HG03354 (cell line): ENCODE measurements at regions not wholly inside any gene's neighbourhood (a gene's known extent, or its start where the extent isn't known, plus 50 kb on each side); places are given as distances from the start of the nearest gene placed in this dataset.

Source experiments
- ATAC-seq: cut with Tn5 transposase; IDR thresholded peaks from one replicate; pipeline ENCODE4 v1.9.1; 2021; ENCODE audit warnings: mild to moderate bottlenecking; ENCODE audit not compliant: unreplicated experiment, poor library complexity, severe bottlenecking

DNA sequence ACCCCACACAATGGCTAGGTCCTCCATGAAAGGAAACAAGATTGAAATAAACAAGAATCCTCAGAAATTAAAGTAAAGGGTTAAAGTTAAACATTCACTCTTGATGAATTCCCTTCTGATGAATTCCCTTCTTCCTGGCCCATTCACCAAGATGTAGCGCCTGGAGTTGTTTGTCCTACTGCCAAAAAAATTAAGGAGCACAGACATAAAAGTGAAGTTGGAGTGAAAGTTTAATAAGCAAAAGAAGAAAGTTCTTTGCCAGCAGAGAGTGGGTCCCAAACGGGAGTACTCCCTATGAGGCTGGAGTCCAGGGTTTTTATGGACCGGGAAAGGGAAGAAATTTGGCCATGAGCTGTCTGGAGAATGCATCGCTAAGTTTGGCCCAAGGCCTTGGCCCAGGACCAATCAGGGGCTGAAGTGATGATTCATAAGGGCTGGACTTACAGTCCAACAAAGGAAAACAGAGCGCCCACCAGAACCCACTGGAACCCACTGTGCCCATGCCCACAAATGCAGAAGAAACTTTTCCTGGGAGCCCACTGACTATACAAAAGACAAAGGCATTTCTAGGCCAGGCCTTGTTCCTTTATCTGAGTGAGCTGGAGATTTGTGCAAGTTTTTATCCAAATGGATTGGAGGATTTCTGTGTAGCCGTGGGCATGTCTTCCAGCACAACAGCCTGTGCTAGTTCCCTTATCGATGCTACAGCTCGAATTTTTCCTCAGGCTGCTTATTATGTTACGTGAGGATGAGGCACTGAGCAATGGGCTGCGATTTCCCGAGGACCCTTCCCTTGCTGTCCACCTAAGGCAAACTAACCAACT lies 1561.6 kb downstream of the OTOL1 start:
- ATAC-seq, result no peak

DNA sequence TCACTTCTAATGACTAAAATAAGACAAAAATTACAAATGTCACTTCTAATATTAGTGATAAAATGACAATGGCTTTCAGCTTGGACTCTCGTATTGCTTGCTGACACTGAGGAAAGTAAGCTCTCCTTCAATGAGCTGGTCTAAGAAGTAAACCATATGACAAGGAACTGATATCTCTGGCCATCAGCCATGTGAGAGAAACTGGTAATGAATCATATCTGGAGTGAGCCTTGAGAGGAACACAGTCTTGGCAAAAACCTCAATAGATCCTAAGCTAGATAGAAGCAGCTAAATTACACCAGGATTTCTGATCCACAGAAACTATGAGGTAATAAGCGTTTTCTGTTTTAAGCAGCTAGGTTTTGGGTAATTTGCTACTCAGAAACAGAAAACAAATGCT lies 1575.1 kb downstream of the OTOL1 start:
- ATAC-seq, result no peak
